Lung (tissue), 11 donors: ENCODE measurements at regions not wholly inside any gene's neighbourhood (a gene's known extent, or its start where the extent isn't known, plus 50 kb on each side); places are given as distances from the start of the nearest gene placed in this dataset.

Experiments used
- ATAC-seq: fragments of 200-7000 bp; cut with Tn5 transposase; one replicate; pipeline ENCODE4 v1.9.1; 2020; ENCODE audit warnings: moderate number of reproducible peaks; ENCODE audit not compliant: insufficient read depth, low FRiP score
- DNase-seq, 3 donors: peaks; one replicate each; pipeline ENCODE4 v3.0.0-alpha.2; 2013 to 2017
- H3K27ac ChIP-seq, 2 donors: one replicate each; pipeline ENCODE4 v1.5.1; 2013; ENCODE audit warnings: mild to moderate bottlenecking in 2 of 2, moderate library complexity in 2 of 2, control low read depth in 1 of 2, inconsistent platforms in 1 of 2, low read depth in 1 of 2, low read length in 1 of 2
- H3K27me3 ChIP-seq, 3 donors: one replicate each; pipeline ENCODE4 v1.5.1; 2013; ENCODE audit warnings: low read length in 2 of 3; ENCODE audit not compliant: control insufficient read depth in 3 of 3, insufficient read depth in 3 of 3
- H3K36me3 ChIP-seq, 4 donors: one replicate each; pipeline ENCODE4 v1.5.1; 2013; ENCODE audit warnings: low read length in 4 of 4, mild to moderate bottlenecking in 1 of 4, moderate library complexity in 1 of 4; ENCODE audit not compliant: control insufficient read depth in 4 of 4, insufficient read depth in 4 of 4
- H3K4me1 ChIP-seq, 5 donors: one replicate each; pipeline ENCODE4 v1.5.1; 2013; ENCODE audit warnings: low read length in 5 of 5, mild to moderate bottlenecking in 2 of 5, moderate library complexity in 1 of 5; ENCODE audit not compliant: control insufficient read depth in 5 of 5, insufficient read depth in 5 of 5
- H3K4me3 ChIP-seq: one replicate; pipeline ENCODE4 v1.5.1; 2013; ENCODE audit warnings: mild to moderate bottlenecking, control low read depth, moderate library complexity
- H3K9ac ChIP-seq, 2 donors: one replicate each; pipeline ENCODE4 v1.5.1; 2013; ENCODE audit warnings: low read length in 2 of 2, control low read depth in 1 of 2; ENCODE audit not compliant: insufficient read depth in 1 of 2
- H3K9me3 ChIP-seq, 4 donors: one replicate each; pipeline ENCODE4 v1.5.1; 2013; ENCODE audit warnings: low read length in 3 of 4, mild to moderate bottlenecking in 1 of 4, moderate library complexity in 1 of 4; ENCODE audit not compliant: control insufficient read depth in 4 of 4, insufficient read depth in 3 of 4
- WGBS, 2 donors: extraction: QIAGEN DNeasy Blood & Tissue Kit; methylation state at CpG; one replicate each; pipeline ENCODE4 v1.1.7; 2013; 5-methylcytosine and 5-hydroxymethylcytosine counted together
- TF ChIP-seq, protein P1 (sequence below): IDR thresholded peaks from 2 replicates; pipeline ENCODE4 v1.5.1; 2012; ENCODE audit warnings: mild to moderate bottlenecking; ENCODE audit errors: control extremely low read depth, extremely low read depth
- donor health status: control.
- donor health status: control.
- donor health status: Bipolar disorder and iron deficiency.
- donor health status: healthy.
- donor health status: DM: yes; HTN: yes; CAD: no.

DNA sequence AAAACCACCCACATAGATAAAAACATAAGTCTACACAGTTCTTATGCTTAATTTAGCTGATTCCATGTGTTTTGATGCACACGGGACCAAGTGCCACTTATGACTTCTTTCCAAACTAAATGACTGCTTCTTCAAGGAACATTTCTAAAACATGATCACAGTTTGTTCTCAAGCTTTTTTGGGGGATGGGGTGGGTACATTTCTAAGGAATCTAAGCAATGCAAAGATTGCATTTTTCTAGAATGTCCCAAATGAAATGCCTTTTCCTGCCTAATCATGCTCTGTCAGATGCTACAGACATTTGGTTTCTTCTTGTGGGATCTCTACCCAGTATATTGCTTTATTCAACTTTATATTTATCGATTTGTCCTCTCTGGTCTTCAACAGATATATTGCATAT is 496.8 kb upstream of the JAG1 start:
- Histone ChIP-seq H3K27ac (no peak overlapping the region), H3K9me3 (no peaks in the 10 kb centered on the region), H3K9ac (no peak overlapping the region), H3K4me1 (peaks cover 0 to 3% (median 0%) of the 10 kb centered on the region in 5 donors), H3K4me3 (no peak overlapping the region), H3K27me3 (peaks cover 0 to 3% (median 0%) of the 10 kb centered on the region in 3 donors), H3K36me3 (no peaks in the 10 kb centered on the region)
- no peak for DNase-seq
- 69 to 80% methylated on average over 2 of the region's 2 CpGs for WGBS, 2 donors
- TF ChIP-seq, protein P1, sequence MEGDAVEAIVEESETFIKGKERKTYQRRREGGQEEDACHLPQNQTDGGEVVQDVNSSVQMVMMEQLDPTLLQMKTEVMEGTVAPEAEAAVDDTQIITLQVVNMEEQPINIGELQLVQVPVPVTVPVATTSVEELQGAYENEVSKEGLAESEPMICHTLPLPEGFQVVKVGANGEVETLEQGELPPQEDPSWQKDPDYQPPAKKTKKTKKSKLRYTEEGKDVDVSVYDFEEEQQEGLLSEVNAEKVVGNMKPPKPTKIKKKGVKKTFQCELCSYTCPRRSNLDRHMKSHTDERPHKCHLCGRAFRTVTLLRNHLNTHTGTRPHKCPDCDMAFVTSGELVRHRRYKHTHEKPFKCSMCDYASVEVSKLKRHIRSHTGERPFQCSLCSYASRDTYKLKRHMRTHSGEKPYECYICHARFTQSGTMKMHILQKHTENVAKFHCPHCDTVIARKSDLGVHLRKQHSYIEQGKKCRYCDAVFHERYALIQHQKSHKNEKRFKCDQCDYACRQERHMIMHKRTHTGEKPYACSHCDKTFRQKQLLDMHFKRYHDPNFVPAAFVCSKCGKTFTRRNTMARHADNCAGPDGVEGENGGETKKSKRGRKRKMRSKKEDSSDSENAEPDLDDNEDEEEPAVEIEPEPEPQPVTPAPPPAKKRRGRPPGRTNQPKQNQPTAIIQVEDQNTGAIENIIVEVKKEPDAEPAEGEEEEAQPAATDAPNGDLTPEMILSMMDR, result no peak
- no peak for ATAC-seq

DNA sequence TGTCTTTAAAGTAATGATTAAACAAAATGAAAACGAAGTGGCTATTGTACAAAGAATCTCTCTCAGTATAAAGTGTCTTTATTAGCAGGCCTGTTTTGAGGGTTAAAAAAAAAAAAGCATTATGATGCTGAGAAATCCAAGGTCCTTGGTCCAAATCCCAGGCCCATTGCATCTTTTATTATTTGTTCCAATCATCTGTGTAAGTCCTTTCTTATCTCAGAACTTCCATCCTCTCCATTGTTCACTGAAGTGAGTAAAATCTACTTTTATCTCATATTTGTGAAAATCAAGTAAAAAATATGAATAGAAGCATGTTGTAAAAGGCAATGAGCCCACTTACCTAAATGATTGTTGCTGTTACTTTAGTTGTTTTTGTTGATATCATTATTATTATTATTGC is 499.1 kb upstream of the JAG1 start:
- no peak for DNase-seq
- TF ChIP-seq, protein P1, result no peak
- Histone ChIP-seq H3K36me3 (no peaks in the 10 kb centered on the region), H3K4me1 (peaks cover 0 to 3% (median 0%) of the 10 kb centered on the region in 5 donors), H3K4me3 (no peak overlapping the region), H3K9me3 (no peaks in the 10 kb centered on the region), H3K27ac (no peak overlapping the region), H3K9ac (no peak overlapping the region), H3K27me3 (no peaks in the 10 kb centered on the region)
- 72 to 89% methylated on average over 1 of the region's 1 CpG for WGBS, 2 donors
- ATAC-seq, result no peak

DNA sequence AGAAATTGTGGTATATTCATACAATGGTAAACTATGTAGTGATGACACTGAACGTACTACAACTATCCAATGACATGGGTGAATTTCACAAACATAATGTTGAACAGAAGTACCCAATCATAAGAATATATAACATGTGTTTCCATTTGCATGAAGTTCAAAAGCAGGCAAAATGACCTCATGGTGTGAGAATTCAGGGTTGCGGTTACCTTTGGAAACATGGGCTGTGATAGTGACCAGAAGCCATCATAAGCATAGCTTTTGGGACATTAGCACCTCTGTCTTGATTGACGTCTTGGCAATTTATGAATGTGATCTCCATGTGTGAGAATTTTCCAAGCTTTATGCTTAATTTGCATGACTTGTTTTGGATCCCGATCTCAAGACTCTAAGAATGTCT is 500.1 kb upstream of the JAG1 start:
- ATAC-seq, result no peak
- peaks cover 0 to 3% (median 0%) of the 10 kb centered on the region in 5 donors for H3K4me1 ChIP-seq
- H3K9ac ChIP-seq, result no peak overlapping the region
- DNase-seq, result no peak
- H3K4me3 ChIP-seq, result no peak overlapping the region
- no peaks in the 10 kb centered on the region for H3K36me3 ChIP-seq
- H3K27me3 ChIP-seq, result no peaks in the 10 kb centered on the region
- TF ChIP-seq, protein P1, result no peak
- 95 to 97% methylated on average over 4 of the region's 4 CpGs for WGBS, 2 donors
- no peaks in the 10 kb centered on the region for H3K9me3 ChIP-seq
- no peak overlapping the region for H3K27ac ChIP-seq

DNA sequence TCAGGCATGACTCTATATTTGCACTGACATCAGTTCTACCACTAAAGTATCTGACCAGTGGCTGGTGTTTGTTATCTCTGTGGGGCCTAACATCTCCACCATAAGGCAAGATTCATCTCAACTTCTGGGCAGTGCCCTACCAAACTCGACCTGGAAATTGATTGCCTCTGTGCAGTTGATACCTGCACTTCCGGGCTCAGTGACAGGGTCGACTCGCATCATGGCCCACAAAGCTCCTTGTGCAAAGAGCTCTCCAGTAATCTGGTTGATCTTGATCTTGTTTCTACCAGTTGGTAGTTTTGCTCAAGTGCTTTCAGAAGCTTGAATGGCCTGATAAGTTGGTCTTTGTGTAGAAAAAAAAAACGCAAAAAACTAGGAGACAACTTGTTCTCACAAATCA is 501.1 kb upstream of the JAG1 start:
- Histone ChIP-seq H3K4me1 (peaks cover 0 to 5% (median 0%) of the 10 kb centered on the region in 5 donors), H3K27ac (no peak overlapping the region), H3K27me3 (no peaks in the 10 kb centered on the region), H3K4me3 (no peak overlapping the region), H3K9me3 (no peaks in the 10 kb centered on the region), H3K36me3 (no peaks in the 10 kb centered on the region), H3K9ac (no peak overlapping the region)
- TF ChIP-seq, protein P1, result no peak
- WGBS, 2 donors, result 57 to 71% methylated on average over 5 of the region's 5 CpGs
- peak in 1 of 3 donors; percentile 41 for DNase-seq
- no peak for ATAC-seq
